ENCODE measurements at regions not wholly inside any gene's neighbourhood (a gene's known extent, or its start where the extent isn't known, plus 50 kb on each side); places are given as distances from the start of the nearest gene placed in this dataset.
A peak's percentile ranks its signal among the peaks of the same experiment; 100 is the strongest.
"Not testable (repeated sequence)": the region's sequence is repeated elsewhere in the genome, so short reads cannot be mapped to it uniquely, and the experiment has no call there.

- no peak for DNase-seq (ENCODE audit: low read depth)
Observed at GRCh38 chr7:24135003-24135817, 148.8 kb upstream of the NPY start.

- DNase-seq (ENCODE audit: low read depth): no peak
Observed at GRCh38 chr7:24137338-24137737, 146.7 kb upstream of the NPY start.

- no peak for DNase-seq (ENCODE audit: low read depth)
Observed at GRCh38 chr7:24138343-24138742, 145.6 kb upstream of the NPY start.

- DNase-seq (ENCODE audit: low read depth): no peak
Observed at GRCh38 chr7:24140001-24140400, 144.0 kb upstream of the NPY start.

- DNase-seq (ENCODE audit: low read depth): no peak
Observed at GRCh38 chr7:24141874-24142509, 142.0 kb upstream of the NPY start.

GRCh38 chr7:24143547-24143946 is 140.4 kb upstream of the NPY start:
- DNase-seq (ENCODE audit: low read depth): no peak

GRCh38 chr7:24151944-24152343 is 132.0 kb upstream of the NPY start:
- DNase-seq (ENCODE audit: low read depth): no peak

GRCh38 chr7:24152356-24152755 is 131.6 kb upstream of the NPY start:
- no peak for DNase-seq (ENCODE audit: low read depth)

- DNase-seq (ENCODE audit: low read depth): no peak
Observed at GRCh38 chr7:24152877-24153472, 131.0 kb upstream of the NPY start.

GRCh38 chr7:24157666-24158065 is 126.3 kb upstream of the NPY start:
- no peak for DNase-seq (ENCODE audit: low read depth)

GRCh38 chr7:24158975-24159374 is 125.0 kb upstream of the NPY start:
- peak; percentile 17 for DNase-seq (ENCODE audit: low read depth)

- DNase-seq (ENCODE audit: low read depth): no peak
Observed at GRCh38 chr7:24164401-24164800, 119.6 kb upstream of the NPY start.

- no peak for DNase-seq (ENCODE audit: low read depth)
Observed at GRCh38 chr7:24169077-24169624, 114.8 kb upstream of the NPY start.

- not testable (repeated sequence) for DNase-seq (ENCODE audit: low read depth)
Observed at GRCh38 chr7:24171951-24172350, 112.0 kb upstream of the NPY start.

GRCh38 chr7:24172856-24173255 is 111.1 kb upstream of the NPY start:
- no peak for DNase-seq (ENCODE audit: low read depth)

- DNase-seq (ENCODE audit: low read depth): no peak
Observed at GRCh38 chr7:24175603-24176002, 108.4 kb upstream of the NPY start.

GRCh38 chr7:24178811-24179570 is 105.0 kb upstream of the NPY start:
- no peak for DNase-seq (ENCODE audit: low read depth)

- DNase-seq (ENCODE audit: low read depth): no peak
Observed at GRCh38 chr7:24191362-24191761, 92.6 kb upstream of the NPY start.

GRCh38 chr7:24192053-24192452 is 91.9 kb upstream of the NPY start:
- no peak for DNase-seq (ENCODE audit: low read depth)

GRCh38 chr7:24192691-24193090 is 91.3 kb upstream of the NPY start:
- no peak for DNase-seq (ENCODE audit: low read depth)

- DNase-seq (ENCODE audit: low read depth): no peak
Observed at GRCh38 chr7:24197852-24198251, 86.1 kb upstream of the NPY start.

- no peak for DNase-seq (ENCODE audit: low read depth)
Observed at GRCh38 chr7:24199978-24200377, 84.0 kb upstream of the NPY start.

Data from GM04504 (cell line).